ENCODE measurements at regions not wholly inside any gene's neighbourhood (a gene's known extent, or its start where the extent isn't known, plus 50 kb on each side); places are given as distances from the start of the nearest gene placed in this dataset.

DNA sequence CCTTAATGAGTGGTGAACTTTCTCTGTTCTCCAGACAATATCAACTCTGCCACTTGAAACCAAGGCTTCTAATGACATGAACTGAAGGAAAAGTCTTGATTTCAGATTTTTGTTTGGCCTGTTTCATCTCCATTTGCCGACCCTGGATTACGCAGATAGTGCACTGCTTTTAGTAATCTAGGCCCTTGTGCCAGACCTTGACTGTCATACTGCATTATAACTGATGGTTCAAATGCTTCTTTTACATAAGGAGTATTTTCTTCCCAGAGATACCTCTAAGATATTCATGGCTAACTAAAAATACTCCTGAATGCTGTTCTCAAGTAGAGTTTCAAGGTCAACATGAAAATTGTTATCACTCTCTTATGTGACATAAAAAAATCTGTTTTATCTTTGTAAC lies 238.7 kb upstream of the SEMA6A start:
- no TSS peak for BruUV-seq (replicated peaks)
- POLR2A ChIA-PET, result no interaction called here

GRCh38 chr5:116810951-116811350 lies 236.3 kb upstream of the SEMA6A start:
- TF ChIP-seq EZH2phosphoT487 (IDR thresholded peaks at IDR 0.05; ENCODE audit: borderline replicate concordance, low read depth, low read length) (no peak), CTCF (conservative IDR thresholded peaks at IDR 0.05; ENCODE audit: low read length) (no peak)
- CTCF ChIA-PET (ENCODE audit: unreplicated experiment), result no interaction called here

More for the DNA sequence above, 238.7 kb upstream of the SEMA6A start:
- TF ChIP-seq CTCF (conservative IDR thresholded peaks at IDR 0.05; ENCODE audit: low read length) (no peak), EZH2phosphoT487 (IDR thresholded peaks at IDR 0.05; ENCODE audit: borderline replicate concordance, low read depth, low read length) (no peak)
- Histone ChIP-seq H3K9me3 (ENCODE audit: low read length) (no peaks in the 10 kb centered on the region), H3K4me2 (ENCODE audit: low read length) (no peak overlapping the region), H3K4me3 (ENCODE audit: low read depth, low read length, poor library complexity, severe bottlenecking) (no peak overlapping the region), H2AFZ (ENCODE audit: low read length) (no peak overlapping the region), H3K4me1 (ENCODE audit: insufficient read depth, low read length, poor library complexity, severe bottlenecking) (no peaks in the 10 kb centered on the region), H3K79me2 (ENCODE audit: insufficient read depth, low read depth, low read length) (no peaks in the 10 kb centered on the region), H3K36me3 (ENCODE audit: insufficient read depth, low read length) (no peaks in the 10 kb centered on the region), H4K20me1 (ENCODE audit: insufficient read depth, low read length) (no peaks in the 10 kb centered on the region), H3K9me2 (ENCODE audit: insufficient read depth, low read length) (no peaks in the 10 kb centered on the region), H3K27ac (ENCODE audit: low read depth, low read length, poor library complexity, severe bottlenecking) (no peak overlapping the region)
- intact Hi-C loops (cut with micrococcal nuclease; ENCODE audit: unreplicated experiment), result no loop called here
- CTCF ChIA-PET (ENCODE audit: unreplicated experiment), result no interaction called here
- no peak for DNase-seq (ENCODE audit: low spot score)

GRCh38 chr5:116806836-116807235 lies 232.2 kb upstream of the SEMA6A start:
- BruUV-seq (replicated peaks), result no TSS peak

More at GRCh38 chr5:116810951-116811350, 236.3 kb upstream of the SEMA6A start:
- Histone ChIP-seq H3K4me2 (ENCODE audit: low read length) (no peak overlapping the region), H3K4me1 (ENCODE audit: insufficient read depth, low read length, poor library complexity, severe bottlenecking) (no peaks in the 10 kb centered on the region), H3K36me3 (ENCODE audit: insufficient read depth, low read length) (no peaks in the 10 kb centered on the region), H3K79me2 (ENCODE audit: insufficient read depth, low read depth, low read length) (no peaks in the 10 kb centered on the region), H2AFZ (ENCODE audit: low read length) (no peak overlapping the region), H4K20me1 (ENCODE audit: insufficient read depth, low read length) (no peaks in the 10 kb centered on the region), H3K4me3 (ENCODE audit: low read depth, low read length, poor library complexity, severe bottlenecking) (no peak overlapping the region), H3K27ac (ENCODE audit: low read depth, low read length, poor library complexity, severe bottlenecking) (no peak overlapping the region), H3K9me3 (ENCODE audit: low read length) (no peaks in the 10 kb centered on the region), H3K9me2 (ENCODE audit: insufficient read depth, low read length) (no peaks in the 10 kb centered on the region)
- no TSS peak for BruUV-seq (replicated peaks)
- POLR2A ChIA-PET, result interaction anchor here (1.4 kb wide), 1 partner anchor 113 kb away, joined by 5 read pairs; no protein-coding TSS in a partner anchor
- no peak for DNase-seq (ENCODE audit: low spot score)
- intact Hi-C loops (cut with micrococcal nuclease; ENCODE audit: unreplicated experiment), result no loop called here

More at GRCh38 chr5:116806836-116807235, 232.2 kb upstream of the SEMA6A start:
- no peaks in the 10 kb centered on the region for H4K20me1 ChIP-seq (ENCODE audit: insufficient read depth, low read length)
- TF ChIP-seq EZH2phosphoT487 (IDR thresholded peaks at IDR 0.05; ENCODE audit: borderline replicate concordance, low read depth, low read length) (no peak), CTCF (conservative IDR thresholded peaks at IDR 0.05; ENCODE audit: low read length) (no peak)
- no peaks in the 10 kb centered on the region for H3K4me1 ChIP-seq (ENCODE audit: insufficient read depth, low read length, poor library complexity, severe bottlenecking)
- H2AFZ ChIP-seq (ENCODE audit: low read length), result no peak overlapping the region
- CTCF ChIA-PET (ENCODE audit: unreplicated experiment), result no interaction called here
- no peak overlapping the region for H3K4me3 ChIP-seq (ENCODE audit: low read depth, low read length, poor library complexity, severe bottlenecking)
- intact Hi-C loops (cut with micrococcal nuclease; ENCODE audit: unreplicated experiment), result loop anchor here (10.0 kb wide), 1 partner anchor 138 kb away; no protein-coding TSS in a partner anchor
- DNase-seq (ENCODE audit: low spot score), result no peak
- POLR2A ChIA-PET, result no interaction called here
- H3K9me3 ChIP-seq (ENCODE audit: low read length), result no peaks in the 10 kb centered on the region
- no peak overlapping the region for H3K4me2 ChIP-seq (ENCODE audit: low read length)
- no peaks in the 10 kb centered on the region for H3K9me2 ChIP-seq (ENCODE audit: insufficient read depth, low read length)
- H3K79me2 ChIP-seq (ENCODE audit: insufficient read depth, low read depth, low read length), result no peaks in the 10 kb centered on the region
- H3K36me3 ChIP-seq (ENCODE audit: insufficient read depth, low read length), result no peaks in the 10 kb centered on the region
- H3K27ac ChIP-seq (ENCODE audit: low read depth, low read length, poor library complexity, severe bottlenecking), result no peak overlapping the region
